GM20000 (cell line): ENCODE measurements at regions not wholly inside any gene's neighbourhood (a gene's known extent, or its start where the extent isn't known, plus 50 kb on each side); places are given as distances from the start of the nearest gene placed in this dataset.

Source experiments
- DNase-seq: peaks from one replicate; pipeline ENCODE4 v3.0.0; 2012; ENCODE audit warnings: low spot score
- TF ChIP-seq, protein P1 (sequence below): IDR thresholded peaks from 2 replicates; pipeline ENCODE4 v1.5.1; 2012; ENCODE audit warnings: mild to moderate bottlenecking, control low read depth; ENCODE audit errors: extremely low read depth, missing control alignments

- TF ChIP-seq, protein P1, sequence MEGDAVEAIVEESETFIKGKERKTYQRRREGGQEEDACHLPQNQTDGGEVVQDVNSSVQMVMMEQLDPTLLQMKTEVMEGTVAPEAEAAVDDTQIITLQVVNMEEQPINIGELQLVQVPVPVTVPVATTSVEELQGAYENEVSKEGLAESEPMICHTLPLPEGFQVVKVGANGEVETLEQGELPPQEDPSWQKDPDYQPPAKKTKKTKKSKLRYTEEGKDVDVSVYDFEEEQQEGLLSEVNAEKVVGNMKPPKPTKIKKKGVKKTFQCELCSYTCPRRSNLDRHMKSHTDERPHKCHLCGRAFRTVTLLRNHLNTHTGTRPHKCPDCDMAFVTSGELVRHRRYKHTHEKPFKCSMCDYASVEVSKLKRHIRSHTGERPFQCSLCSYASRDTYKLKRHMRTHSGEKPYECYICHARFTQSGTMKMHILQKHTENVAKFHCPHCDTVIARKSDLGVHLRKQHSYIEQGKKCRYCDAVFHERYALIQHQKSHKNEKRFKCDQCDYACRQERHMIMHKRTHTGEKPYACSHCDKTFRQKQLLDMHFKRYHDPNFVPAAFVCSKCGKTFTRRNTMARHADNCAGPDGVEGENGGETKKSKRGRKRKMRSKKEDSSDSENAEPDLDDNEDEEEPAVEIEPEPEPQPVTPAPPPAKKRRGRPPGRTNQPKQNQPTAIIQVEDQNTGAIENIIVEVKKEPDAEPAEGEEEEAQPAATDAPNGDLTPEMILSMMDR, result no peak
- no peak for DNase-seq
These were observed 153.6 kb downstream of the BMP2 start for GRCh38 chr20:6920991-6921613.

- DNase-seq, result no peak
- TF ChIP-seq, protein P1, result no peak
These were observed 154.4 kb downstream of the BMP2 start for GRCh38 chr20:6921717-6922386.

DNA sequence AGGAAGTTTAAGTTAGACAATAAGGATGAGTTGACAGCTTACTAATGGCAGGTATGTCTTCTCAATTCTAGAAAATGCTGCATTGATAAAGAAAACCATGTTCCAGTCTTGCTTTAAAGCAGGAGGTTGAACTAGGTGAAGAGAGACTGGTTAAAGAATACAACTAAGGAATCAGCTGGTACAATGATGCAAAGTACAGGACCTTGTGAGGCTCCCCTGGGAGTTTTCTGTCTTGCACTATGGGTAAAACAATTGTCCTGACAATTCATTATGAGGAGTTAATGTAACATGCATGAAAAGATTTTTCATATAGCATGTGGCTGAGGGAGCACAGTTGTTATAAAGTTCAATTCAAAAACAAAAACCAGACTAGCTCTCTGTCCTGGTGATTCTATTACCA is 157.2 kb downstream of the BMP2 start:
- TF ChIP-seq, protein P1, result no peak
- DNase-seq, result no peak

DNA sequence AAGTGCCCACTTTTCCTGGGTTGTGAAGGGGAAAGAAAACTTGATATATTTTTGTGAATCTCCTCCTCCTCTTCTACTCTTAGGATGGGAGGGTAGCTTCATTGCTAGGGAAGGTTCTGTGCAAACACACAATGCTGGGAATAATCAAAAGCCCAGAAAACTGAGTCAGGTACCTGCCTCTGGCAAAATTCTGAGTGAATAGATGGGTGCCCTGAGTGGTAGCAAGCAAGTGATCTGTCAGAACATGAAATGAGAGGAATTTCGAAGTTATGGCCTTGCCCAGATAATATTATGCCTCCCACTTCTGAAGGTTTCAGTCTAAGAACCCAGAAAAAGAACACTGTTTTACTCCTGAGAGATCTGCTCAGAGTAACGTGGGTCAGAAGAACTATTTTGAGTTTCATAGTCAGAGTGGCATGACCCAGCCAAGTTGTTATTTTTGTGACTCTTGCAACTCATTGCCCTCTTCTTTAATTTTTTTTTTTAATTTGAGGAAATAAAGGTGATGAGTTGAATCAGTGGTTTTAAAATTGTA is 158.3 kb downstream of the BMP2 start:
- TF ChIP-seq, protein P1, result no peak
- DNase-seq, result no peak

- DNase-seq, result no peak
- TF ChIP-seq, protein P1, result no peak
These were observed 172.6 kb downstream of the BMP2 start for GRCh38 chr20:6940048-6940447.

DNA sequence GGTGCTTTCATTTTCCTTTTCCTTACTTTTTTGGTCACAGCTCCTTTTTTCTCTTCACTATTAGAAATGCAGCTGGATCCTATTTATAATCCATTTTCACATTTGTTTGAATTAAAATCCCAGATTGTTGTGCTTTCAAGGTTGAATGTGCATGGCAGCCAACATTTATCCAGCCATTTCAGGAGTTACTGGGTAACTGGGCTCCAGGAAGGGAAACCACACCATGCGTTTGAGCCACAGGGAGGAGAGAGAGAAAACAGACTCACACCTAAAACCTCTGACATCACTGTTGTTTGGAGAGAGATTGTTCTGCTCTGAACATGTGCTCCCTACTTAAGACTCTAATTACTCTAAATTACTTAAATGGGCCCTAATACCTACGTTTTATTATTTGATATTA is 173.4 kb downstream of the BMP2 start:
- no peak for DNase-seq
- TF ChIP-seq, protein P1, result no peak

- TF ChIP-seq, protein P1, result no peak
- no peak for DNase-seq
These were observed 174.1 kb downstream of the BMP2 start for GRCh38 chr20:6941571-6941970.
